HepG2 (cell line): ENCODE measurements at regions not wholly inside any gene's neighbourhood (a gene's known extent, or its start where the extent isn't known, plus 50 kb on each side); places are given as distances from the start of the nearest gene placed in this dataset.

Experiments used
- ATAC-seq: fragments of 200-7000 bp; cut with Tn5 transposase; 3 replicates; pipeline ENCODE4 v1.9.1; 2020; ENCODE audit warnings: mild to moderate bottlenecking, moderate library complexity
- BruUV-seq: library from RNA; stranded (reverse); fragments of 400-500 nt; replicated peaks from 2 replicates; lab custom pipeline; 2021; lab: Mats Ljungman, UMichigan
- CTCF ChIA-PET: fragments of 300-600 bp; formaldehyde crosslinking; extraction: SDS; loops from one replicate; lab custom pipeline; 2021; ENCODE audit warnings: low total read pairs, inconsistent platforms, low intra/inter-chr PET ratio; lab: Yijun Ruan, JAX
- POLR2A ChIA-PET: fragments of 350-600 bp; sonication (Branson Sonifier 250); formaldehyde crosslinking; loops from one replicate; lab custom pipeline; 2020; ENCODE audit warnings: antibody characterized with exemption, inconsistent platforms; lab: Yijun Ruan, JAX
- DNase-seq: peaks from one replicate; pipeline ENCODE4 v3.0.0-alpha.2; 2015; ENCODE audit warnings: low spot score
- FAIRE-seq: peaks from 3 replicates; lab custom pipeline; 2011; peaks lifted over from hg19 to GRCh38; lab: Jason Lieb, UNC
- H2AFZ ChIP-seq: one replicate; pipeline ENCODE4 v1.6.1; 2011; ENCODE audit warnings: low read length, inconsistent platforms
- H3K27ac ChIP-seq: fragments of 300-600 bp; 3 replicates; pipeline ENCODE4 v1.8.0; 2011; ENCODE audit warnings: mixed run types, mild to moderate bottlenecking, mixed read lengths, low read length, inconsistent platforms; ENCODE audit not compliant: insufficient read depth; ENCODE audit errors: extremely low read length
- H3K27me3 ChIP-seq, 2 experiments: fragments of 200-600 bp in 1 of 2; 2 replicates in 1 of 2; 3 replicates in 1 of 2; pipeline versions ENCODE4 v1.6.0 to v1.8.0; 2011; ENCODE audit warnings: low read length in 2 of 2, mild to moderate bottlenecking in 2 of 2, moderate library complexity in 2 of 2, inconsistent platforms in 1 of 2; ENCODE audit not compliant: insufficient read depth in 2 of 2, control insufficient read depth in 1 of 2
- H3K36me3 ChIP-seq, 2 experiments: fragments of 200-600 bp in 1 of 2; replicated peaks in 1 of 2; 2 replicates in 1 of 2; 3 replicates in 1 of 2; pipeline versions ENCODE4 v1.5.1 to v1.8.0; 2011; ENCODE audit warnings: low read length in 2 of 2, inconsistent platforms in 1 of 2; ENCODE audit not compliant: insufficient read depth in 2 of 2, control insufficient read depth in 1 of 2
- H3K4me1 ChIP-seq: 2 replicates; pipeline ENCODE4 v1.5.1; 2012; ENCODE audit warnings: low read length, inconsistent platforms; ENCODE audit not compliant: insufficient read depth
- H3K4me2 ChIP-seq: 2 replicates; pipeline ENCODE4 v1.6.0; 2011; ENCODE audit warnings: low read depth, low read length, inconsistent platforms
- H3K4me3 ChIP-seq, 3 experiments: fragments of 200-600 bp in 1 of 3; sonication (generic), shearing (Covaris generic) in 1 of 3; replicated peaks in 1 of 3; 2 replicates each; pipeline ENCODE4 v1.5.1; 2011 to 2016; ENCODE audit warnings: low read length in 3 of 3, inconsistent platforms in 2 of 3, low read depth in 2 of 3, mild to moderate bottlenecking in 2 of 3, control low read depth in 1 of 3, mixed read lengths in 1 of 3; ENCODE audit not compliant: insufficient read depth in 1 of 3
- H3K79me2 ChIP-seq: one replicate; pipeline ENCODE4 v1.6.1; 2011; ENCODE audit warnings: low read length, inconsistent platforms; ENCODE audit not compliant: insufficient read depth
- H3K9ac ChIP-seq: 2 replicates; pipeline ENCODE4 v1.6.0; 2011; ENCODE audit warnings: mild to moderate bottlenecking, low read depth, low read length, inconsistent platforms; ENCODE audit not compliant: insufficient read depth
- H3K9me3 ChIP-seq: 2 replicates; pipeline ENCODE4 v1.5.1; 2012; ENCODE audit warnings: mild to moderate bottlenecking, low read length
- H4K20me1 ChIP-seq: 2 replicates; pipeline ENCODE4 v1.6.0; 2011; ENCODE audit warnings: inconsistent platforms, mild to moderate bottlenecking, low read length, moderate library complexity; ENCODE audit not compliant: insufficient read depth
- CCAR2 ChIP-seq: fragments of 200-400 bp; formaldehyde crosslinking; optimal IDR thresholded peaks from 2 replicates; pipeline ENCODE3; 2018; ENCODE audit warnings: low read depth, mild to moderate bottlenecking, low read length, moderate library complexity
- IRX3 ChIP-seq: sonication (generic); formaldehyde crosslinking; IDR thresholded peaks from 2 replicates; pipeline ENCODE4 v1.8.1; 2023; ENCODE audit warnings: mild to moderate bottlenecking, low read depth, missing genetic modification reagents, borderline replicate concordance
- KAT7 ChIP-seq: IDR thresholded peaks from 2 replicates; pipeline ENCODE4 v1.6.1; 2018; ENCODE audit warnings: borderline replicate concordance, missing compliant biosample characterization
- MTA1 ChIP-seq: sonication (generic); formaldehyde crosslinking; IDR thresholded peaks from 2 replicates; pipeline ENCODE4 v1.4.0; 2020; ENCODE audit warnings: missing genetic modification reagents, mild to moderate bottlenecking, borderline replicate concordance
- MYC ChIP-seq: sonication (generic); formaldehyde crosslinking; IDR thresholded peaks from 2 replicates; pipeline ENCODE4 v1.9.0; 2021; ENCODE audit warnings: missing genetic modification reagents, borderline replicate concordance
- NBN ChIP-seq: fragments of 450-650 bp; conservative IDR thresholded peaks from 2 replicates; pipeline ENCODE4 v1.6.1; 2017
- PRDM15 ChIP-seq: sonication (generic); formaldehyde crosslinking; IDR thresholded peaks from 2 replicates; pipeline ENCODE4 v1.4.0; 2020; ENCODE audit warnings: missing genetic modification reagents
- TSC22D2 ChIP-seq: sonication (generic); formaldehyde crosslinking; IDR thresholded peaks from 2 replicates; pipeline ENCODE4 v1.5.1; 2020; ENCODE audit warnings: missing genetic modification reagents, mild to moderate bottlenecking, borderline replicate concordance
- ZC3H4 ChIP-seq: sonication (generic); formaldehyde crosslinking; IDR thresholded peaks from 2 replicates; pipeline ENCODE4 v1.4.0; 2020; ENCODE audit warnings: missing genetic modification reagents, borderline replicate concordance
- ZNF136 ChIP-seq: sonication (generic); formaldehyde crosslinking; IDR thresholded peaks from 2 replicates; pipeline ENCODE4 v1.8.1; 2022; ENCODE audit warnings: low read depth, mild to moderate bottlenecking, moderate library complexity, missing genetic modification reagents
- ZNF24 ChIP-seq: fragments of 450-650 bp; IDR thresholded peaks from 2 replicates; pipeline ENCODE4 v1.6.1; 2017; ENCODE audit warnings: antibody characterized with exemption, mild to moderate bottlenecking
- ZNF253 ChIP-seq: sonication (generic); formaldehyde crosslinking; IDR thresholded peaks from 2 replicates; pipeline ENCODE4 v1.8.0; 2022; ENCODE audit warnings: mild to moderate bottlenecking, missing genetic modification reagents, borderline replicate concordance
- ZNF350 ChIP-seq: sonication (generic); formaldehyde crosslinking; IDR thresholded peaks from 2 replicates; pipeline ENCODE4 v1.4.0; 2020; ENCODE audit warnings: mild to moderate bottlenecking, low read depth, missing genetic modification reagents, borderline replicate concordance
- ZNF562 ChIP-seq: sonication (generic); formaldehyde crosslinking; IDR thresholded peaks from 2 replicates; pipeline ENCODE4 v1.8.0; 2022; ENCODE audit warnings: missing genetic modification reagents, borderline replicate concordance
- WGBS: methylation state at CpG from one replicate; pipeline ENCODE4 v1.1.6; 2017; ENCODE audit warnings: low lambda C conversion rate; 5-methylcytosine and 5-hydroxymethylcytosine counted together
- in situ Hi-C: cut with HindIII; loops from 2 replicates; pipeline ENCODE4 v1.10.0; 2017; ENCODE audit warnings: low pct_unique_long_range_greater_than_20kb; ENCODE audit not compliant: extremely low pct_ligation_motif_present
- intact Hi-C: fragments of 100-400 bp; cut with micrococcal nuclease; formaldehyde crosslinking; loops from one replicate; pipeline ENCODE4 v1.10.0; 2022; ENCODE audit not compliant: unreplicated experiment
- TF ChIP-seq, protein P1 (sequence below): sonication (generic); formaldehyde crosslinking; IDR thresholded peaks from 2 replicates; pipeline ENCODE4 v1.4.0; 2020; ENCODE audit warnings: mild to moderate bottlenecking, missing genetic modification reagents

- Histone ChIP-seq H3K9ac (no peak overlapping the region), H3K27me3 (no peaks in the 10 kb centered on the region), H3K4me1 (no peaks in the 10 kb centered on the region), H3K9me3 (no peaks in the 10 kb centered on the region), H3K4me2 (no peak overlapping the region), H3K4me3 (no peak overlapping the region), H3K79me2 (no peaks in the 10 kb centered on the region), H4K20me1 (no peaks in the 10 kb centered on the region), H3K27ac (no peak overlapping the region), H2AFZ (no peak overlapping the region), H3K36me3 (no peaks in the 10 kb centered on the region)
- intact Hi-C loops (no loop called here), in situ Hi-C loops (no loop called here)
- TF ChIP-seq ZC3H4 (CRISPR knock-in tag), result no peak
- TF ChIP-seq KAT7, result no peak
- no peak for TF ChIP-seq NBN
- no peak for TF ChIP-seq MTA1
- no peak for TF ChIP-seq ZNF136 (CRISPR knock-in tag)
- FAIRE-seq (no peak), DNase-seq (no peak), ATAC-seq (no peak)
- WGBS, result 8% methylated on average over 1 of the region's 1 CpG
- BruUV-seq, result no TSS peak
- POLR2A ChIA-PET, result no interaction called here
- CTCF ChIA-PET, result no interaction called here
Measured at GRCh38 chr1:147822292-147822691, 61.9 kb upstream of the GJA5 start.

DNA sequence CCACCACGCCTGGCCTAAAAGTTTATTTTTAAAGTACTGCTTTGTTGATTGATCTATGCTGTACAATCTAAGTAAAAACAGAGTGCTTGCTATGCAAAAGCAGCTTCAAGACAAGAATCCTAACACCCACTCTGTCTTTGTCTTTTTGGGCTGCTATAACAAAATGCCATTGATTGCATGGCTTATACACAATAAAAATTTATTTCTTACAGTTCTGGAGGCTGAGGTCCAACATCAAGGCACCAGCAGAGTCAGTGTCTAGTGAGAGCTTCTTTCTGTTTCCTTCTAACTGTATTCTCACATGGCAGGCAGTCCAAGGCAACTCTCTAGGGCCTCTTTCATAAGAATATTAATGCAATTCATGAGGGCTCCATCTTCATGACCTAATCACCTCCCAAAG is 63.6 kb upstream of the GJA5 start:
- POLR2A ChIA-PET, result no interaction called here
- in situ Hi-C loops (no loop called here), intact Hi-C loops (no loop called here)
- no peaks in the 10 kb centered on the region for H3K79me2 ChIP-seq
- no peak overlapping the region for H3K27ac ChIP-seq
- 0% methylated on average over 1 of the region's 1 CpG for WGBS
- H2AFZ ChIP-seq, result no peak overlapping the region
- ATAC-seq (no peak), FAIRE-seq (no peak), DNase-seq (no peak)
- no peaks in the 10 kb centered on the region for H4K20me1 ChIP-seq
- no peaks in the 10 kb centered on the region for H3K36me3 ChIP-seq
- H3K27me3 ChIP-seq, result no peaks in the 10 kb centered on the region; a peak in 1 of 5 replicates
- H3K9me3 ChIP-seq, result no peaks in the 10 kb centered on the region
- BruUV-seq, result no TSS peak
- no peak overlapping the region for H3K4me2 ChIP-seq
- no peak overlapping the region for H3K4me3 ChIP-seq
- CTCF ChIA-PET, result no interaction called here
- no peaks in the 10 kb centered on the region for H3K4me1 ChIP-seq
- H3K9ac ChIP-seq, result no peak overlapping the region
- TF ChIP-seq ZNF562 (no peak), ZNF350 (CRISPR knock-in tag) (no peak), ZNF253 (no peak), TSC22D2 (CRISPR knock-in tag) (no peak), IRX3 (no peak), MTA1 (no peak), CCAR2 (no peak), MYC (no peak), PRDM15 (CRISPR knock-in tag) (no peak), ZNF24 (no peak)
- TF ChIP-seq, protein P1, sequence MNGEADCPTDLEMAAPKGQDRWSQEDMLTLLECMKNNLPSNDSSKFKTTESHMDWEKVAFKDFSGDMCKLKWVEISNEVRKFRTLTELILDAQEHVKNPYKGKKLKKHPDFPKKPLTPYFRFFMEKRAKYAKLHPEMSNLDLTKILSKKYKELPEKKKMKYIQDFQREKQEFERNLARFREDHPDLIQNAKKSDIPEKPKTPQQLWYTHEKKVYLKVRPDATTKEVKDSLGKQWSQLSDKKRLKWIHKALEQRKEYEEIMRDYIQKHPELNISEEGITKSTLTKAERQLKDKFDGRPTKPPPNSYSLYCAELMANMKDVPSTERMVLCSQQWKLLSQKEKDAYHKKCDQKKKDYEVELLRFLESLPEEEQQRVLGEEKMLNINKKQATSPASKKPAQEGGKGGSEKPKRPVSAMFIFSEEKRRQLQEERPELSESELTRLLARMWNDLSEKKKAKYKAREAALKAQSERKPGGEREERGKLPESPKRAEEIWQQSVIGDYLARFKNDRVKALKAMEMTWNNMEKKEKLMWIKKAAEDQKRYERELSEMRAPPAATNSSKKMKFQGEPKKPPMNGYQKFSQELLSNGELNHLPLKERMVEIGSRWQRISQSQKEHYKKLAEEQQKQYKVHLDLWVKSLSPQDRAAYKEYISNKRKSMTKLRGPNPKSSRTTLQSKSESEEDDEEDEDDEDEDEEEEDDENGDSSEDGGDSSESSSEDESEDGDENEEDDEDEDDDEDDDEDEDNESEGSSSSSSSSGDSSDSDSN (CRISPR knock-in tag), result no peak
